ENCODE measurements at regions not wholly inside any gene's neighbourhood (a gene's known extent, or its start where the extent isn't known, plus 50 kb on each side); places are given as distances from the start of the nearest gene placed in this dataset.

DNA sequence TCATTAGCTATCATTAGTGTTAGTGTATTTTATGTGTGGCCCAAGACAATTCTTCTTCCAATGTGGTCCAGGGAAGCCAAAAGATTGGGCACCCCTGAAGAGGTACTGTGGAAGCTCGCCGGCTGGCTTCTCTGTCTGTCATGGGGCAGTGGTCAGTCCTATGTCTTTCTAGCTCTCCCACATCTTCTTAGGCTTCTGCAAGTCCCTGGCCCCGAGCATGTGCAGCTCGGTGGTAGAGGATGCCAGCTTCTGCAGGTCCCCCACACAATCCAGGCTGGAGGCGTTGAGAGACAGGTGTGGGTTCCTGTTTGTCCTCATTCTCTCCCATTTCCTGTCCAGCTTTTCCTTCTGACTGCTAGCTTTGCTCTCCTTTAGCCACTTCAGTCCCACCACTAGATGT is 134.1 kb upstream of the NALF2 start:
- no peak for TF ChIP-seq POLR2A (IDR thresholded peaks at IDR 0.05)
- TF ChIP-seq, protein P1, sequence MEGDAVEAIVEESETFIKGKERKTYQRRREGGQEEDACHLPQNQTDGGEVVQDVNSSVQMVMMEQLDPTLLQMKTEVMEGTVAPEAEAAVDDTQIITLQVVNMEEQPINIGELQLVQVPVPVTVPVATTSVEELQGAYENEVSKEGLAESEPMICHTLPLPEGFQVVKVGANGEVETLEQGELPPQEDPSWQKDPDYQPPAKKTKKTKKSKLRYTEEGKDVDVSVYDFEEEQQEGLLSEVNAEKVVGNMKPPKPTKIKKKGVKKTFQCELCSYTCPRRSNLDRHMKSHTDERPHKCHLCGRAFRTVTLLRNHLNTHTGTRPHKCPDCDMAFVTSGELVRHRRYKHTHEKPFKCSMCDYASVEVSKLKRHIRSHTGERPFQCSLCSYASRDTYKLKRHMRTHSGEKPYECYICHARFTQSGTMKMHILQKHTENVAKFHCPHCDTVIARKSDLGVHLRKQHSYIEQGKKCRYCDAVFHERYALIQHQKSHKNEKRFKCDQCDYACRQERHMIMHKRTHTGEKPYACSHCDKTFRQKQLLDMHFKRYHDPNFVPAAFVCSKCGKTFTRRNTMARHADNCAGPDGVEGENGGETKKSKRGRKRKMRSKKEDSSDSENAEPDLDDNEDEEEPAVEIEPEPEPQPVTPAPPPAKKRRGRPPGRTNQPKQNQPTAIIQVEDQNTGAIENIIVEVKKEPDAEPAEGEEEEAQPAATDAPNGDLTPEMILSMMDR (IDR thresholded peaks at IDR 0.05), result no peak
- no peak for TF ChIP-seq POLR2AphosphoS5 (IDR thresholded peaks at IDR 0.05)
